MM.1S (cell line): ENCODE measurements at regions not wholly inside any gene's neighbourhood (a gene's known extent, or its start where the extent isn't known, plus 50 kb on each side); places are given as distances from the start of the nearest gene placed in this dataset.

Experiments
- DNase-seq: peaks from one replicate; pipeline ENCODE4 v3.0.0-alpha.2; 2015
- H2AFZ ChIP-seq: fragments of 300-600 bp; sonication (generic); 2 replicates; pipeline ENCODE4 v1.6.0; 2016; ENCODE audit warnings: antibody characterized with exemption, low read length
- H3F3A ChIP-seq: fragments of 300-600 bp; sonication (generic); 2 replicates; pipeline ENCODE4 v1.6.1; 2016; ENCODE audit warnings: mild to moderate bottlenecking, antibody characterized with exemption, low read length, moderate library complexity, mixed read lengths; ENCODE audit not compliant: insufficient read depth
- H3K27ac ChIP-seq: fragments of 300-600 bp; sonication (generic); 2 replicates; pipeline ENCODE4 v1.5.1; 2016; ENCODE audit warnings: mild to moderate bottlenecking, low read length
- H3K27me3 ChIP-seq: fragments of 300-600 bp; sonication (generic); replicated peaks from 2 replicates; pipeline ENCODE4 v1.6.0; 2016; ENCODE audit warnings: low read length; ENCODE audit not compliant: insufficient read depth
- H3K36me3 ChIP-seq: fragments of 300-600 bp; sonication (generic); replicated peaks from 2 replicates; pipeline ENCODE4 v1.6.1; 2016; ENCODE audit warnings: mild to moderate bottlenecking, low read length, mixed read lengths; ENCODE audit not compliant: insufficient read depth
- H3K4me1 ChIP-seq: fragments of 300-600 bp; sonication (generic); 2 replicates; pipeline ENCODE4 v1.6.1; 2016; ENCODE audit warnings: low read length, mixed read lengths
- H3K4me2 ChIP-seq: fragments of 300-600 bp; sonication (generic); 2 replicates; pipeline ENCODE4 v1.6.0; 2016; ENCODE audit warnings: low read depth, low read length
- H3K4me3 ChIP-seq: fragments of 300-600 bp; sonication (generic); 2 replicates; pipeline ENCODE4 v1.5.1; 2016; ENCODE audit warnings: low read length, mixed read lengths
- H3K79me2 ChIP-seq: fragments of 300-600 bp; sonication (generic); 2 replicates; pipeline ENCODE4 v1.6.1; 2016; ENCODE audit warnings: mixed run types, low read length, mixed read lengths
- H3K9ac ChIP-seq: fragments of 300-600 bp; sonication (generic); 2 replicates; pipeline ENCODE4 v1.6.1; 2016; ENCODE audit warnings: low read length, mixed read lengths
- H3K9me2 ChIP-seq: fragments of 300-600 bp; sonication (generic); replicated peaks from 2 replicates; pipeline ENCODE4 v1.6.1; 2016; ENCODE audit warnings: mild to moderate bottlenecking, low read length, mixed read lengths; ENCODE audit not compliant: insufficient read depth
- H3K9me3 ChIP-seq: fragments of 300-600 bp; sonication (generic); replicated peaks from 2 replicates; pipeline ENCODE4 v1.6.1; 2016; ENCODE audit warnings: mild to moderate bottlenecking, low read length, mixed read lengths; ENCODE audit not compliant: insufficient read depth
- H4K20me1 ChIP-seq: fragments of 300-600 bp; sonication (generic); 2 replicates; pipeline ENCODE4 v1.6.1; 2016; ENCODE audit warnings: mild to moderate bottlenecking, low read length, moderate library complexity, mixed read lengths; ENCODE audit not compliant: insufficient read depth
- CTCF ChIP-seq: fragments of 300-600 bp; sonication (generic); IDR thresholded peaks from 2 replicates; pipeline ENCODE4 v1.5.1; 2016; ENCODE audit warnings: antibody characterized with exemption, low read length, mixed read lengths
- EZH2 ChIP-seq: fragments of 300-600 bp; sonication (generic); optimal IDR thresholded peaks from 2 replicates; pipeline ENCODE3; 2017; ENCODE audit warnings: low read depth, mild to moderate bottlenecking, antibody characterized with exemption, low read length, mixed read lengths
- EZH2phosphoT487 ChIP-seq: fragments of 300-600 bp; sonication (generic); IDR thresholded peaks from 2 replicates; pipeline ENCODE4 v1.6.1; 2018; ENCODE audit warnings: antibody characterized with exemption, low read length

GRCh38 chr9:73095425-73095824 is 56.2 kb upstream of the ANXA1 start:
- no peaks in the 10 kb centered on the region for H3K27me3 ChIP-seq
- TF ChIP-seq EZH2: no peak
- no peak for TF ChIP-seq EZH2phosphoT487
- no peak for TF ChIP-seq CTCF
- 0 out of 2 replicates have a peak, but pooled peaks cover 9% of the 10 kb centered on the region for H3K4me1 ChIP-seq
- H3K4me3 ChIP-seq: no peak overlapping the region
- H3K9ac ChIP-seq: no peak overlapping the region
- no peaks in the 10 kb centered on the region for H3F3A ChIP-seq
- no peaks in the 10 kb centered on the region for H3K9me2 ChIP-seq
- no peaks in the 10 kb centered on the region for H3K36me3 ChIP-seq
- H4K20me1 ChIP-seq: no peaks in the 10 kb centered on the region
- H3K4me2 ChIP-seq: no peak overlapping the region
- DNase-seq: no peak
- no peaks in the 10 kb centered on the region for H3K9me3 ChIP-seq
- no peak overlapping the region for H2AFZ ChIP-seq
- no peaks in the 10 kb centered on the region for H3K79me2 ChIP-seq
- H3K27ac ChIP-seq: no peak overlapping the region

- Histone ChIP-seq H3K4me3 (peak overlapping the region; percentile 58), H3K9ac (peak overlapping the region; percentile 32; the same call in 1 of the 2 replicates), H3K27ac (no peak overlapping the region), H3K9me2 (no peaks in the 10 kb centered on the region), H3K9me3 (no peaks in the 10 kb centered on the region), H3K4me1 (0 out of 2 replicates have a peak, but pooled peaks cover 9% of the 10 kb centered on the region), H3K4me2 (peak overlapping the region; percentile 70), H2AFZ (peak overlapping the region; percentile 73), H3K36me3 (no peaks in the 10 kb centered on the region), H4K20me1 (no peaks in the 10 kb centered on the region), H3K27me3 (no peaks in the 10 kb centered on the region), H3K79me2 (no peaks in the 10 kb centered on the region), H3F3A (no peaks in the 10 kb centered on the region)
- DNase-seq: peak; percentile 39
- TF ChIP-seq EZH2 (no peak), EZH2phosphoT487 (no peak), CTCF (no peak)
Observed at GRCh38 chr9:73093740-73094379, 57.8 kb upstream of the ANXA1 start.

GRCh38 chr9:73093016-73093739 is 58.5 kb upstream of the ANXA1 start:
- no peak overlapping the region for H3K27ac ChIP-seq

More at GRCh38 chr9:73093016-73093739, 58.5 kb upstream of the ANXA1 start:
- Histone ChIP-seq H3K4me1 (0 out of 2 replicates have a peak, but pooled peaks cover 9% of the 10 kb centered on the region), H3K27me3 (no peaks in the 10 kb centered on the region), H3K4me2 (peak overlapping the region; percentile 70), H3K79me2 (no peaks in the 10 kb centered on the region), H3K4me3 (peak overlapping the region; percentile 58; the same call in 1 of the 2 replicates), H3K9me2 (no peaks in the 10 kb centered on the region), H3K9me3 (no peaks in the 10 kb centered on the region), H3K9ac (no peak overlapping the region), H3K36me3 (no peaks in the 10 kb centered on the region), H4K20me1 (no peaks in the 10 kb centered on the region), H2AFZ (peak overlapping the region; percentile 73), H3F3A (no peaks in the 10 kb centered on the region)
- no peak for DNase-seq
- TF ChIP-seq EZH2 (no peak), EZH2phosphoT487 (no peak), CTCF (no peak)
